Keratinocyte (primary cell): ENCODE measurements at regions not wholly inside any gene's neighbourhood (a gene's known extent, or its start where the extent isn't known, plus 50 kb on each side); places are given as distances from the start of the nearest gene placed in this dataset.

Experiments
- DNase-seq: peaks from one replicate; pipeline ENCODE4 v3.0.0-alpha.2; 2011; ENCODE audit warnings: low read depth, missing footprints, low spot score
- FAIRE-seq: peaks from 2 replicates; lab custom pipeline; 2011; peaks lifted over from hg19 to GRCh38; lab: Jason Lieb, UNC
- H2AFZ ChIP-seq: 2 replicates; pipeline ENCODE4 v1.6.0; 2012; ENCODE audit warnings: low read length, control low read depth, inconsistent platforms; ENCODE audit not compliant: control insufficient read depth
- H3K27ac ChIP-seq: 2 replicates; pipeline ENCODE4 v1.5.1; 2011; ENCODE audit warnings: low read length; ENCODE audit not compliant: control insufficient read depth, insufficient read depth
- H3K27me3 ChIP-seq: 3 replicates; pipeline ENCODE4 v1.6.0; 2011; ENCODE audit warnings: low read length; ENCODE audit not compliant: control insufficient read depth, insufficient read depth; ENCODE audit errors: extremely low read depth
- H3K36me3 ChIP-seq, 2 experiments: 2 replicates in 1 of 2; 3 replicates in 1 of 2; pipeline ENCODE4 v1.5.1; 2011; ENCODE audit warnings: low read length in 2 of 2, mild to moderate bottlenecking in 1 of 2; ENCODE audit not compliant: control insufficient read depth in 2 of 2, insufficient read depth in 2 of 2; ENCODE audit errors: extremely low read depth in 1 of 2
- H3K4me1 ChIP-seq: 3 replicates; pipeline ENCODE4 v1.5.1; 2011; ENCODE audit warnings: low read length; ENCODE audit not compliant: control insufficient read depth, insufficient read depth; ENCODE audit errors: extremely low read depth
- H3K4me2 ChIP-seq: 3 replicates; pipeline ENCODE4 v1.6.0; 2011; ENCODE audit warnings: low read depth, low read length; ENCODE audit not compliant: control insufficient read depth, insufficient read depth; ENCODE audit errors: extremely low read depth
- H3K4me3 ChIP-seq, 3 experiments: fragments of 200-600 bp in 1 of 3; sonication (generic) in 1 of 3; 2 replicates in 2 of 3; 3 replicates in 1 of 3; pipeline ENCODE4 v1.5.1; 2011 to 2016; ENCODE audit warnings: low read length in 3 of 3, mild to moderate bottlenecking in 3 of 3, control low read depth in 2 of 3, inconsistent platforms in 1 of 3, low read depth in 1 of 3, mixed read lengths in 1 of 3, mixed run types in 1 of 3, moderate library complexity in 1 of 3; ENCODE audit not compliant: control insufficient read depth in 2 of 3, insufficient read depth in 2 of 3; ENCODE audit errors: extremely low read depth in 1 of 3
- H3K79me2 ChIP-seq: 2 replicates; pipeline ENCODE4 v1.6.0; 2012; ENCODE audit warnings: low read length; ENCODE audit not compliant: control insufficient read depth, insufficient read depth
- H3K9ac ChIP-seq: 3 replicates; pipeline ENCODE4 v1.6.0; 2011; ENCODE audit warnings: low read length; ENCODE audit not compliant: control insufficient read depth, insufficient read depth; ENCODE audit errors: extremely low read depth
- H3K9me1 ChIP-seq: 3 replicates; pipeline ENCODE4 v1.6.0; 2011; ENCODE audit warnings: low read length; ENCODE audit not compliant: control insufficient read depth, insufficient read depth; ENCODE audit errors: extremely low read depth
- H3K9me3 ChIP-seq: 2 replicates; pipeline ENCODE4 v1.5.1; 2012; ENCODE audit warnings: low read depth, low read length; ENCODE audit not compliant: control insufficient read depth
- H4K20me1 ChIP-seq: 3 replicates; pipeline ENCODE4 v1.6.0; 2011; ENCODE audit warnings: low read length; ENCODE audit not compliant: control insufficient read depth, insufficient read depth; ENCODE audit errors: extremely low read depth
- EZH2 ChIP-seq: IDR thresholded peaks from one replicate; pipeline ENCODE4 v1.6.1; 2012; ENCODE audit warnings: inconsistent platforms, mild to moderate bottlenecking, low read length, moderate library complexity
- dilution Hi-C: fragments of 300-500 bp; cut with MboI; formaldehyde crosslinking; loops from one replicate; pipeline ENCODE4 v1.7.0; 2020; ENCODE audit warnings: low sequenced_read_pairs; ENCODE audit not compliant: extremely low pct_ligation_motif_present
- TF ChIP-seq, protein P1 (sequence below), 3 experiments: IDR thresholded peaks in 1 of 3; conservative IDR thresholded peaks in 1 of 3; optimal IDR thresholded peaks in 1 of 3; 2 replicates in 2 of 3; 3 replicates in 1 of 3; pipeline versions ENCODE3 to v1.5.1; 2011; ENCODE audit warnings: low read length in 3 of 3, mild to moderate bottlenecking in 3 of 3, moderate library complexity in 2 of 3, control low read depth in 1 of 3, inconsistent platforms in 1 of 3; ENCODE audit not compliant: insufficient read depth in 2 of 3; ENCODE audit errors: extremely low read depth in 1 of 3

DNA sequence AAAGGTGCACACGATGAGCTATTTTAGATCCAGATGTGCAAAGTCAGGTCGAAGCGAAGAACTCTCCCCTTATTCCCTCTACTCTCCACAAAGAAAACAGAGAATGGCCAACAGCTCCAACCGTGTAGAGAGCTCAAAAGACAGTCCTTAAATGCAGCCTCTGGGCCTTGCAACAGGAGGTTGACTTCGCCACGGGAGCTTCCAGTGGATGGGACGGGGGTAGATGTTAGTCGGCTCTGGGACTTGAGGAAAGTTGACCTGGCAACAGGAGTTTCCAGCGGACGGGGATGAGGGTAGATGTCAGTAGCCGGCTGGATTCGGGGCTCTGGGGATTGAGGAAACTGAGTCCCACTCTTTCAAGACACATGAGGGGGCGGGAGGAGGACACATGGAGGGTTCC, 450.4 kb downstream of the BRD1 start:
- dilution Hi-C loops: no loop called here
- H3K9me1 ChIP-seq: no peaks in the 10 kb centered on the region
- no peak overlapping the region for H3K27ac ChIP-seq
- H3K79me2 ChIP-seq: no peaks in the 10 kb centered on the region
- DNase-seq (no peak), FAIRE-seq (no peak)
- H3K4me2 ChIP-seq: no peak overlapping the region
- no peaks in the 10 kb centered on the region for H3K4me1 ChIP-seq
- no peak overlapping the region for H2AFZ ChIP-seq
- H3K9ac ChIP-seq: no peak overlapping the region
- no peak for TF ChIP-seq EZH2
- TF ChIP-seq, protein P1, sequence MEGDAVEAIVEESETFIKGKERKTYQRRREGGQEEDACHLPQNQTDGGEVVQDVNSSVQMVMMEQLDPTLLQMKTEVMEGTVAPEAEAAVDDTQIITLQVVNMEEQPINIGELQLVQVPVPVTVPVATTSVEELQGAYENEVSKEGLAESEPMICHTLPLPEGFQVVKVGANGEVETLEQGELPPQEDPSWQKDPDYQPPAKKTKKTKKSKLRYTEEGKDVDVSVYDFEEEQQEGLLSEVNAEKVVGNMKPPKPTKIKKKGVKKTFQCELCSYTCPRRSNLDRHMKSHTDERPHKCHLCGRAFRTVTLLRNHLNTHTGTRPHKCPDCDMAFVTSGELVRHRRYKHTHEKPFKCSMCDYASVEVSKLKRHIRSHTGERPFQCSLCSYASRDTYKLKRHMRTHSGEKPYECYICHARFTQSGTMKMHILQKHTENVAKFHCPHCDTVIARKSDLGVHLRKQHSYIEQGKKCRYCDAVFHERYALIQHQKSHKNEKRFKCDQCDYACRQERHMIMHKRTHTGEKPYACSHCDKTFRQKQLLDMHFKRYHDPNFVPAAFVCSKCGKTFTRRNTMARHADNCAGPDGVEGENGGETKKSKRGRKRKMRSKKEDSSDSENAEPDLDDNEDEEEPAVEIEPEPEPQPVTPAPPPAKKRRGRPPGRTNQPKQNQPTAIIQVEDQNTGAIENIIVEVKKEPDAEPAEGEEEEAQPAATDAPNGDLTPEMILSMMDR (optimal IDR thresholded peaks at IDR 0.05 in 1 of 3, IDR thresholded peaks at IDR 0.05 in 1 of 3, conservative IDR thresholded peaks at IDR 0.05 in 1 of 3; ENCODE audit: extremely low read depth in 1 of 3, insufficient read depth in 2 of 3, low read length in 3 of 3): no peak
- no peak overlapping the region for H3K4me3 ChIP-seq
- H3K9me3 ChIP-seq: peaks cover 21% of the 10 kb centered on the region
- H3K36me3 ChIP-seq: no peaks in the 10 kb centered on the region
- no peaks in the 10 kb centered on the region for H4K20me1 ChIP-seq
- no peaks in the 10 kb centered on the region for H3K27me3 ChIP-seq

GRCh38 chr22:49373801-49374226, 453.9 kb downstream of the BRD1 start:
- Histone ChIP-seq H4K20me1 (no peaks in the 10 kb centered on the region), H3K9me1 (no peaks in the 10 kb centered on the region), H3K9me3 (peaks cover 26% of the 10 kb centered on the region), H3K4me1 (no peaks in the 10 kb centered on the region), H3K4me2 (no peak overlapping the region), H3K27ac (no peak overlapping the region), H2AFZ (no peak overlapping the region), H3K36me3 (no peaks in the 10 kb centered on the region), H3K27me3 (no peaks in the 10 kb centered on the region), H3K9ac (no peak overlapping the region), H3K4me3 (no peak overlapping the region), H3K79me2 (no peaks in the 10 kb centered on the region)
- DNase-seq (no peak), FAIRE-seq (no peak)
- TF ChIP-seq EZH2: no peak
- TF ChIP-seq, protein P1 (optimal IDR thresholded peaks at IDR 0.05 in 1 of 3, IDR thresholded peaks at IDR 0.05 in 1 of 3, conservative IDR thresholded peaks at IDR 0.05 in 1 of 3; ENCODE audit: extremely low read depth in 1 of 3, insufficient read depth in 2 of 3, low read length in 3 of 3): no peak
- dilution Hi-C loops: no loop called here
